ENCODE measurements at regions not wholly inside any gene's neighbourhood (a gene's known extent, or its start where the extent isn't known, plus 50 kb on each side); places are given as distances from the start of the nearest gene placed in this dataset.

- no peak for DNase-seq
These were observed 602.5 kb downstream of the TSN start for GRCh38 chr2:122357998-122358397.

GRCh38 chr2:122358729-122359128 is 603.3 kb downstream of the TSN start:
- DNase-seq: no peak

GRCh38 chr2:122363885-122364284 is 608.4 kb downstream of the TSN start:
- no peak for DNase-seq

- no peak for DNase-seq
These were observed 611.0 kb downstream of the TSN start for GRCh38 chr2:122366427-122366826.

GRCh38 chr2:122366969-122367645 is 611.7 kb downstream of the TSN start:
- no peak for DNase-seq

- no peak for DNase-seq
These were observed 612.2 kb downstream of the TSN start for GRCh38 chr2:122367646-122368010.

- DNase-seq: no peak
These were observed 613.3 kb downstream of the TSN start for GRCh38 chr2:122368576-122369243.

GRCh38 chr2:122378521-122378920 is 623.1 kb downstream of the TSN start:
- no peak for DNase-seq

- no peak for DNase-seq
These were observed 629.4 kb downstream of the TSN start for GRCh38 chr2:122384768-122385333.

GRCh38 chr2:122388208-122388607 is 632.8 kb downstream of the TSN start:
- no peak for DNase-seq

- no peak for DNase-seq
These were observed 634.2 kb downstream of the TSN start for GRCh38 chr2:122389694-122390093.

- DNase-seq: no peak
These were observed 635.0 kb downstream of the TSN start for GRCh38 chr2:122390406-122390805.

GRCh38 chr2:122391726-122392125 is 636.3 kb downstream of the TSN start:
- DNase-seq: no peak

GRCh38 chr2:122395687-122396086 is 640.2 kb downstream of the TSN start:
- DNase-seq: no peak

GRCh38 chr2:122411231-122411630 is 655.8 kb downstream of the TSN start:
- DNase-seq: no peak

GRCh38 chr2:122412360-122412759 is 656.9 kb downstream of the TSN start:
- DNase-seq: no peak

- DNase-seq: no peak
These were observed 659.5 kb downstream of the TSN start for GRCh38 chr2:122414902-122415301.

- DNase-seq: no peak
These were observed 661.7 kb downstream of the TSN start for GRCh38 chr2:122417114-122417513.

- DNase-seq: no peak
These were observed 666.3 kb downstream of the TSN start for GRCh38 chr2:122421775-122422174.

GRCh38 chr2:122422384-122422991 is 667.0 kb downstream of the TSN start:
- DNase-seq: no peak

- DNase-seq: no peak
These were observed 668.5 kb downstream of the TSN start for GRCh38 chr2:122423934-122424333.

- no peak for DNase-seq
These were observed 677.8 kb downstream of the TSN start for GRCh38 chr2:122433123-122433754.

GRCh38 chr2:122445003-122445402 is 689.6 kb downstream of the TSN start:
- no peak for DNase-seq

- no peak for DNase-seq
These were observed 691.3 kb downstream of the TSN start for GRCh38 chr2:122446761-122447160.

Measured in CD4-positive, alpha-beta T cell treated with Interleukin-6 for 4 hours (primary cell).